K562 (cell line): ENCODE measurements at regions not wholly inside any gene's neighbourhood (a gene's known extent, or its start where the extent isn't known, plus 50 kb on each side); places are given as distances from the start of the nearest gene placed in this dataset.

ENCODE experiments used
- ATAC-seq: fragments of 200-7000 bp; cut with Tn5 transposase; 3 replicates; pipeline ENCODE4 v1.9.1; 2020; ENCODE audit warnings: moderate library complexity
- BruUV-seq: library from RNA; stranded (reverse); fragments of 400-500 nt; replicated peaks from 2 replicates; lab custom pipeline; 2021; lab: Mats Ljungman, UMichigan
- CTCF ChIA-PET: fragments of 300-600 bp; formaldehyde crosslinking; extraction: SDS; loops from one replicate; lab custom pipeline; 2021; ENCODE audit warnings: low intra/inter-chr PET ratio; lab: Yijun Ruan, JAX
- POLR2A ChIA-PET: fragments of 300-600, 350-650 bp; sonication (Branson Sonifier 250); formaldehyde crosslinking; extraction: SDS; loops from one replicate; lab custom pipeline; 2021; ENCODE audit warnings: antibody characterized with exemption, inconsistent platforms; lab: Yijun Ruan, JAX
- DNase-seq, 4 experiments: peaks; one replicate each; pipeline versions ENCODE4 v3.0.0 to v3.0.0-alpha.2; 2011 to 2018; ENCODE audit warnings: low spot score in 3 of 4, mixed read lengths in 3 of 4; ENCODE audit errors: extremely low read depth in 1 of 4
- FAIRE-seq: peaks from 2 replicates; lab custom pipeline; 2011; peaks lifted over from hg19 to GRCh38; lab: Jason Lieb, UNC
- H2AFZ ChIP-seq: 2 replicates; pipeline ENCODE4 v1.6.0; 2011; ENCODE audit warnings: low read depth, low read length, control low read depth, inconsistent platforms
- H3K27ac ChIP-seq: fragments of 200-600 bp; 3 replicates; pipeline ENCODE4 v1.8.0; 2011; ENCODE audit warnings: low read depth, mild to moderate bottlenecking, control low read depth, inconsistent platforms, low read length, moderate library complexity, mixed read lengths; ENCODE audit errors: extremely low read depth
- H3K27me3 ChIP-seq, 2 experiments: fragments of 300-600 bp in 1 of 2; 2 replicates in 1 of 2; 3 replicates in 1 of 2; pipeline versions ENCODE4 v1.6.0 to v1.8.0; 2011; ENCODE audit warnings: inconsistent platforms in 2 of 2, low read length in 2 of 2, mild to moderate bottlenecking in 1 of 2, mixed read lengths in 1 of 2, moderate library complexity in 1 of 2; ENCODE audit not compliant: control insufficient read depth in 2 of 2, insufficient read depth in 2 of 2
- H3K36me3 ChIP-seq: fragments of 300-600 bp; 3 replicates; pipeline ENCODE4 v1.8.0; 2011; ENCODE audit warnings: mild to moderate bottlenecking, low read length, inconsistent platforms; ENCODE audit not compliant: control insufficient read depth, insufficient read depth
- H3K4me1 ChIP-seq, 2 experiments: fragments of 200-600 bp in 1 of 2; replicated peaks in 1 of 2; 2 replicates in 1 of 2; 3 replicates in 1 of 2; pipeline versions ENCODE4 v1.5.1 to v1.8.0; 2011; ENCODE audit warnings: inconsistent platforms in 2 of 2, low read length in 2 of 2, mild to moderate bottlenecking in 1 of 2, mixed read lengths in 1 of 2, moderate library complexity in 1 of 2; ENCODE audit not compliant: control insufficient read depth in 2 of 2, insufficient read depth in 2 of 2
- H3K4me2 ChIP-seq: 2 replicates; pipeline ENCODE4 v1.6.1; 2011; ENCODE audit warnings: low read length, control low read depth, inconsistent platforms, mixed read lengths; ENCODE audit not compliant: insufficient read depth
- H3K4me3 ChIP-seq: fragments of 200-600 bp; sonication (generic), shearing (Covaris generic); 2 replicates; pipeline ENCODE4 v1.5.1; 2016; ENCODE audit warnings: control low read depth, inconsistent platforms
- H3K79me2 ChIP-seq: fragments of 200-600 bp; 3 replicates; pipeline ENCODE4 v1.8.0; 2011; ENCODE audit warnings: low read length, inconsistent platforms; ENCODE audit not compliant: control insufficient read depth, insufficient read depth
- H3K9ac ChIP-seq, 2 experiments: 2 replicates each; pipeline versions ENCODE4 v1.6.0 to v1.6.1; 2011; ENCODE audit warnings: low read depth in 2 of 2, low read length in 2 of 2, control low read depth in 1 of 2, inconsistent platforms in 1 of 2, mild to moderate bottlenecking in 1 of 2, mixed read lengths in 1 of 2; ENCODE audit not compliant: insufficient read depth in 1 of 2
- H3K9me1 ChIP-seq: one replicate; pipeline ENCODE4 v1.6.0; 2011; ENCODE audit warnings: inconsistent platforms, mild to moderate bottlenecking, low read length, moderate library complexity; ENCODE audit not compliant: control insufficient read depth, insufficient read depth
- H3K9me3 ChIP-seq: replicated peaks from 2 replicates; pipeline ENCODE4 v1.5.1; 2011; ENCODE audit warnings: low read depth, low read length, inconsistent platforms; ENCODE audit not compliant: control insufficient read depth, insufficient read depth
- H4K20me1 ChIP-seq: replicated peaks from 2 replicates; pipeline ENCODE4 v1.6.1; 2011; ENCODE audit warnings: low read length, inconsistent platforms, mixed read lengths; ENCODE audit not compliant: control insufficient read depth, insufficient read depth
- ASH1L ChIP-seq: fragments of 450-650 bp; IDR thresholded peaks from 2 replicates; pipeline ENCODE4 v1.6.1; 2018; ENCODE audit warnings: borderline replicate concordance, mild to moderate bottlenecking, low read depth; ENCODE audit not compliant: partially characterized antibody
- CBFA2T2 ChIP-seq: fragments of 450-650 bp; conservative IDR thresholded peaks from 2 replicates; pipeline ENCODE4 v1.6.1; 2017; ENCODE audit warnings: mild to moderate bottlenecking
- CBX1 ChIP-seq: sonication (generic); IDR thresholded peaks from 2 replicates; pipeline ENCODE4 v1.6.1; 2016; ENCODE audit warnings: antibody characterized with exemption, low read depth, mild to moderate bottlenecking
- CREB3L1 ChIP-seq: fragments of 450-650 bp; IDR thresholded peaks from 2 replicates; pipeline ENCODE4 v1.6.1; 2014; ENCODE audit warnings: low read depth, mild to moderate bottlenecking, moderate library complexity, borderline replicate concordance
- ETS1 ChIP-seq: conservative IDR thresholded peaks from 2 replicates; pipeline ENCODE4 v1.6.1; 2011; ENCODE audit warnings: low read depth, mild to moderate bottlenecking, low read length; ENCODE audit not compliant: control insufficient read depth
- MBD1 ChIP-seq: fragments of 250-450 bp; sonication (Bioruptor Pico); IDR thresholded peaks from 2 replicates; pipeline ENCODE4 v1.8.0; 2022; ENCODE audit warnings: inconsistent platforms
- NR2F6 ChIP-seq: fragments of 450-650 bp; formaldehyde crosslinking; IDR thresholded peaks from 2 replicates; pipeline ENCODE4 v1.4.0; 2020; ENCODE audit warnings: mild to moderate bottlenecking
- RBM25 ChIP-seq: fragments of 200-400 bp; formaldehyde crosslinking; IDR thresholded peaks from 2 replicates; pipeline ENCODE4 v1.6.1; 2018; ENCODE audit warnings: low read length, low read depth, moderate library complexity; ENCODE audit not compliant: severe bottlenecking
- RUNX1 ChIP-seq: sonication (generic); IDR thresholded peaks from 2 replicates; pipeline ENCODE4 v1.6.1; 2016; ENCODE audit warnings: antibody characterized with exemption, low read depth
- SRSF3 ChIP-seq: fragments of 200-400 bp; formaldehyde crosslinking; IDR thresholded peaks from 2 replicates; pipeline ENCODE4 v1.6.1; 2016; ENCODE audit warnings: mild to moderate bottlenecking, low read length, moderate library complexity; ENCODE audit not compliant: insufficient read depth
- TBP ChIP-seq: optimal IDR thresholded peaks from 2 replicates; pipeline ENCODE3; 2011; ENCODE audit warnings: low read depth, low read length, improper control_type of control experiment
- TCF3 ChIP-seq: sonication (generic); formaldehyde crosslinking; IDR thresholded peaks from 2 replicates; pipeline ENCODE4 v1.4.0; 2020; ENCODE audit warnings: mild to moderate bottlenecking, missing genetic modification reagents
- ZBTB49 ChIP-seq: sonication (generic); formaldehyde crosslinking; IDR thresholded peaks from 2 replicates; pipeline ENCODE4 v1.8.0; 2022; ENCODE audit warnings: missing genetic modification reagents, mild to moderate bottlenecking, borderline replicate concordance
- ZNF583 ChIP-seq: fragments of 250-450 bp; sonication (Bioruptor Pico); IDR thresholded peaks from 2 replicates; pipeline ENCODE4 v1.4.0; 2020
- ZNF740 ChIP-seq, 3 experiments: fragments of 200-800 bp in 1 of 3; sonication (Bioruptor generic) in 1 of 3; sonication (generic) in 1 of 3; formaldehyde crosslinking in 1 of 3; IDR thresholded peaks; 2 replicates each; pipeline versions ENCODE4 v1.6.1 to v1.8.0; 2016 to 2022; ENCODE audit warnings: mild to moderate bottlenecking in 2 of 3, missing compliant biosample characterization in 2 of 3, missing genetic modification characterization in 2 of 3, missing genetic modification reagents in 1 of 3
- WGBS: fragments of 100-300 bp; shearing (Covaris generic); methylation state at CpG from one replicate; pipeline ENCODE4 v1.1.6; 2016; ENCODE audit warnings: low coverage, mixed read lengths; ENCODE audit not compliant: insufficient coverage; ENCODE audit errors: missing lambda C conversion rate; 5-methylcytosine and 5-hydroxymethylcytosine counted together
- in situ Hi-C: fragments of 300-500 bp; cut with MboI; formaldehyde crosslinking; loops from 4 replicates; pipeline ENCODE4 v1.15.0; 2018; ENCODE audit warnings: inconsistent platforms, mixed read lengths
- intact Hi-C: fragments of 100-400 bp; cut with micrococcal nuclease; formaldehyde crosslinking; loops from 2 replicates; pipeline ENCODE4 v1.14.2; 2022

- Histone ChIP-seq H3K4me2 (no peak overlapping the region), H2AFZ (no peak overlapping the region), H4K20me1 (no peaks in the 10 kb centered on the region), H3K79me2 (no peaks in the 10 kb centered on the region), H3K9ac (no peak overlapping the region), H3K27me3 (no peaks in the 10 kb centered on the region), H3K27ac (no peak overlapping the region), H3K4me1 (no peaks in the 10 kb centered on the region), H3K4me3 (no peak overlapping the region), H3K9me1 (no peaks in the 10 kb centered on the region), H3K9me3 (no peaks in the 10 kb centered on the region), H3K36me3 (no peaks in the 10 kb centered on the region)
- WGBS = 4% methylated on average over 15 of the region's 15 CpGs
- ChIA-PET POLR2A (no interaction called here), CTCF (no interaction called here)
- in situ Hi-C loops (no loop called here), intact Hi-C loops (no loop called here)
- FAIRE-seq (no peak), ATAC-seq (no peak), DNase-seq (no peak)
- BruUV-seq = no TSS peak
- TF ChIP-seq CBFA2T2 = no peak
- no peak for TF ChIP-seq ZBTB49 (CRISPR knock-in tag)
- TF ChIP-seq CBX1 = no peak
- no peak for TF ChIP-seq RUNX1
- TF ChIP-seq ASH1L = no peak
- no peak for TF ChIP-seq SRSF3
- no peak for TF ChIP-seq ZNF583 (CRISPR knock-in tag)
- TF ChIP-seq MBD1 (CRISPR knock-in tag) = no peak
- TF ChIP-seq ZNF740 (CRISPR knock-in tag; IDR thresholded peaks at IDR 0.05) = no peak
- no peak for TF ChIP-seq ZNF740 (tag; IDR thresholded peaks at IDR 0.05)
- no peak for TF ChIP-seq TCF3 (CRISPR knock-in tag)
- no peak for TF ChIP-seq ETS1
- TF ChIP-seq CREB3L1 = no peak
- no peak for TF ChIP-seq NR2F6
- TF ChIP-seq RBM25 = no peak
- TF ChIP-seq TBP = no peak
Measured at GRCh38 chr4:66284991-66285451, 614.7 kb upstream of the EPHA5 start.
